ENCODE measurements at regions not wholly inside any gene's neighbourhood (a gene's known extent, or its start where the extent isn't known, plus 50 kb on each side); places are given as distances from the start of the nearest gene placed in this dataset.

- TF ChIP-seq CTCF (conservative IDR thresholded peaks at IDR 0.05; ENCODE audit: low read length) (no peak), EZH2phosphoT487 (IDR thresholded peaks at IDR 0.05; ENCODE audit: borderline replicate concordance, low read depth, low read length) (no peak)
Measured at GRCh38 chr1:218516526-218516925, 171.4 kb downstream of the TGFB2 start.

Data from OCI-LY7 (cell line).